HepG2 (cell line): ENCODE measurements at regions not wholly inside any gene's neighbourhood (a gene's known extent, or its start where the extent isn't known, plus 50 kb on each side); places are given as distances from the start of the nearest gene placed in this dataset.

Experiments
- ATF7-NPFF ChIP-seq: sonication (generic); formaldehyde crosslinking; IDR thresholded peaks from 2 replicates; pipeline ENCODE4 v1.8.1; 2023; ENCODE audit warnings: mild to moderate bottlenecking, low read depth, missing genetic modification reagents, moderate library complexity
- CBX2 ChIP-seq, 2 experiments: fragments of 200-600 bp in 1 of 2; sonication (generic); formaldehyde crosslinking in 1 of 2; IDR thresholded peaks; 2 replicates each; pipeline versions ENCODE4 v1.7.0 to v1.8.1; 2018 to 2022; ENCODE audit warnings: low read depth in 2 of 2, low read length in 1 of 2, mild to moderate bottlenecking in 1 of 2, missing genetic modification reagents in 1 of 2
- CREM ChIP-seq, 2 experiments: sonication (generic) in 1 of 2; formaldehyde crosslinking in 1 of 2; IDR thresholded peaks; 2 replicates each; pipeline versions ENCODE4 v1.4.0 to v1.6.1; 2016 to 2020; ENCODE audit warnings: antibody characterized with exemption in 1 of 2, mild to moderate bottlenecking in 1 of 2, missing genetic modification reagents in 1 of 2
- EED ChIP-seq: sonication (generic); formaldehyde crosslinking; IDR thresholded peaks from 2 replicates; pipeline ENCODE4 v1.5.0; 2020; ENCODE audit warnings: mild to moderate bottlenecking, missing genetic modification reagents
- MXD3 ChIP-seq: IDR thresholded peaks from 2 replicates; pipeline ENCODE4 v1.6.1; 2016; ENCODE audit warnings: mild to moderate bottlenecking, missing biosample characterization, missing genetic modification reagents
- RBM39 ChIP-seq: fragments of 200-400 bp; formaldehyde crosslinking; IDR thresholded peaks from one replicate; pipeline ENCODE4 v1.6.1; 2018; ENCODE audit warnings: antibody characterized with exemption, mild to moderate bottlenecking, low read depth, low read length; ENCODE audit not compliant: poor library complexity, severe bottlenecking
- RXRA ChIP-seq: sonication (generic); formaldehyde crosslinking; IDR thresholded peaks from 2 replicates; pipeline ENCODE4 v1.5.1; 2020; ENCODE audit warnings: missing genetic modification reagents
- SMC3 ChIP-seq: IDR thresholded peaks from 2 replicates; pipeline ENCODE4 v1.6.1; 2011; ENCODE audit warnings: low read length, improper control_type of control experiment
- TP53 ChIP-seq: sonication (generic); formaldehyde crosslinking; conservative IDR thresholded peaks from 2 replicates; pipeline ENCODE4 v1.4.0; 2020; ENCODE audit warnings: missing genetic modification reagents
- ZEB1 ChIP-seq: IDR thresholded peaks from 2 replicates; pipeline ENCODE4 v1.6.1; 2012; ENCODE audit warnings: mild to moderate bottlenecking, low read depth, inconsistent platforms; ENCODE audit not compliant: insufficient replicate concordance
- ZNF143 ChIP-seq: sonication (generic); formaldehyde crosslinking; IDR thresholded peaks from 2 replicates; pipeline ENCODE4 v1.4.0; 2020; ENCODE audit warnings: missing genetic modification reagents
- ZNF253 ChIP-seq: sonication (generic); formaldehyde crosslinking; IDR thresholded peaks from 2 replicates; pipeline ENCODE4 v1.8.0; 2022; ENCODE audit warnings: mild to moderate bottlenecking, missing genetic modification reagents, borderline replicate concordance
- ZNF264 ChIP-seq: sonication (generic); formaldehyde crosslinking; IDR thresholded peaks from 2 replicates; pipeline ENCODE4 v1.4.0; 2020; ENCODE audit warnings: missing genetic modification reagents
- ZNF30 ChIP-seq: sonication (generic); formaldehyde crosslinking; IDR thresholded peaks from 2 replicates; pipeline ENCODE4 v1.5.0; 2020; ENCODE audit warnings: mild to moderate bottlenecking, missing genetic modification reagents
- ZNF589 ChIP-seq: sonication (generic); formaldehyde crosslinking; conservative IDR thresholded peaks from 2 replicates; pipeline ENCODE4 v1.8.0; 2022; ENCODE audit warnings: mild to moderate bottlenecking, moderate library complexity, missing genetic modification reagents
- ZNF660 ChIP-seq: sonication (generic); formaldehyde crosslinking; IDR thresholded peaks from 2 replicates; pipeline ENCODE4 v1.5.1; 2020; ENCODE audit warnings: mild to moderate bottlenecking, low read depth, missing genetic modification reagents, borderline replicate concordance
- ZNF740 ChIP-seq: sonication (generic); formaldehyde crosslinking; IDR thresholded peaks from 2 replicates; pipeline ENCODE4 v1.4.0; 2020; ENCODE audit warnings: missing genetic modification reagents
- ZNF781 ChIP-seq: sonication (generic); formaldehyde crosslinking; IDR thresholded peaks from 2 replicates; pipeline ENCODE4 v1.5.1; 2020; ENCODE audit warnings: borderline replicate concordance, mild to moderate bottlenecking, missing genetic modification reagents; ENCODE audit errors: not compliant biosample characterization
- ZNF878 ChIP-seq: sonication (generic); formaldehyde crosslinking; IDR thresholded peaks from 2 replicates; pipeline ENCODE4 v1.8.1; 2023; ENCODE audit warnings: mild to moderate bottlenecking, missing genetic modification reagents, moderate library complexity
- ZSCAN9 ChIP-seq: IDR thresholded peaks from 2 replicates; pipeline ENCODE4 v1.6.1; 2016; ENCODE audit warnings: borderline replicate concordance
- ZXDC ChIP-seq: sonication (generic); formaldehyde crosslinking; IDR thresholded peaks from 2 replicates; pipeline ENCODE4 v1.5.0; 2020; ENCODE audit warnings: mild to moderate bottlenecking, missing genetic modification reagents
- TF ChIP-seq, protein P1 (sequence below): sonication (generic); formaldehyde crosslinking; IDR thresholded peaks from 2 replicates; pipeline ENCODE4 v1.5.0; 2020; ENCODE audit warnings: mild to moderate bottlenecking, missing genetic modification reagents
- TF ChIP-seq, protein P2 (sequence below): sonication (generic); formaldehyde crosslinking; IDR thresholded peaks from 2 replicates; pipeline ENCODE4 v1.5.0; 2020; ENCODE audit warnings: missing genetic modification reagents

GRCh38 chr9:113652355-113653152, 189.0 kb downstream of the RGS3 start (continued):
- TF ChIP-seq CREM (IDR thresholded peaks at IDR 0.05) (peak; percentile 72), CREM (CRISPR knock-in tag; IDR thresholded peaks at IDR 0.05) (no peak), TP53 (CRISPR knock-in tag) (0 out of 2 replicates have a peak, but pooled peaks have one; percentile 57), MXD3 (CRISPR knock-in tag) (peak; percentile 74), SMC3 (peak; percentile 51; the same call in 1 of the 2 replicates), ZNF781 (CRISPR knock-in tag) (no peak), EED (CRISPR knock-in tag) (no peak; the same call in 1 of the 2 replicates), ZNF143 (no peak; the same call in 1 of the 2 replicates), ZNF253 (CRISPR knock-in tag) (no peak), ZXDC (CRISPR knock-in tag) (no peak), ZNF660 (no peak), RBM39 (no peak), ZNF878 (CRISPR knock-in tag) (no peak), RXRA (peak; percentile 91; the same call in 1 of the 2 replicates), ZSCAN9 (peak; percentile 91), ZEB1 (peak; percentile 85), ZNF589 (CRISPR knock-in tag) (peak; percentile 81; the same call in 1 of the 2 replicates), ZNF740 (CRISPR knock-in tag) (no peak), ZNF30 (CRISPR knock-in tag) (0 out of 2 replicates have a peak, but pooled peaks have one; percentile 29), ZNF264 (peak; percentile 91), CBX2 (IDR thresholded peaks at IDR 0.05; ENCODE audit: low read depth, low read length) (no peak), CBX2 (CRISPR knock-in tag; IDR thresholded peaks at IDR 0.05; ENCODE audit: low read depth) (no peak), ATF7-NPFF (peak; percentile 66; the same call in 1 of the 2 replicates)
- TF ChIP-seq, protein P1, sequence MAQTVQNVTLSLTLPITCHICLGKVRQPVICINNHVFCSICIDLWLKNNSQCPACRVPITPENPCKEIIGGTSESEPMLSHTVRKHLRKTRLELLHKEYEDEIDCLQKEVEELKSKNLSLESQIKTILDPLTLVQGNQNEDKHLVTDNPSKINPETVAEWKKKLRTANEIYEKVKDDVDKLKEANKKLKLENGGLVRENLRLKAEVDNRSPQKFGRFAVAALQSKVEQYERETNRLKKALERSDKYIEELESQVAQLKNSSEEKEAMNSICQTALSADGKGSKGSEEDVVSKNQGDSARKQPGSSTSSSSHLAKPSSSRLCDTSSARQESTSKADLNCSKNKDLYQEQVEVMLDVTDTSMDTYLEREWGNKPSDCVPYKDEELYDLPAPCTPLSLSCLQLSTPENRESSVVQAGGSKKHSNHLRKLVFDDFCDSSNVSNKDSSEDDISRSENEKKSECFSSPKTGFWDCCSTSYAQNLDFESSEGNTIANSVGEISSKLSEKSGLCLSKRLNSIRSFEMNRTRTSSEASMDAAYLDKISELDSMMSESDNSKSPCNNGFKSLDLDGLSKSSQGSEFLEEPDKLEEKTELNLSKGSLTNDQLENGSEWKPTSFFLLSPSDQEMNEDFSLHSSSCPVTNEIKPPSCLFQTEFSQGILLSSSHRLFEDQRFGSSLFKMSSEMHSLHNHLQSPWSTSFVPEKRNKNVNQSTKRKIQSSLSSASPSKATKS (CRISPR knock-in tag): no peak
- TF ChIP-seq, protein P2, sequence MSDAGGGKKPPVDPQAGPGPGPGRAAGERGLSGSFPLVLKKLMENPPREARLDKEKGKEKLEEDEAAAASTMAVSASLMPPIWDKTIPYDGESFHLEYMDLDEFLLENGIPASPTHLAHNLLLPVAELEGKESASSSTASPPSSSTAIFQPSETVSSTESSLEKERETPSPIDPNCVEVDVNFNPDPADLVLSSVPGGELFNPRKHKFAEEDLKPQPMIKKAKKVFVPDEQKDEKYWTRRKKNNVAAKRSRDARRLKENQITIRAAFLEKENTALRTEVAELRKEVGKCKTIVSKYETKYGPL (CRISPR knock-in tag): no peak
